ENCODE measurements at regions not wholly inside any gene's neighbourhood (a gene's known extent, or its start where the extent isn't known, plus 50 kb on each side); places are given as distances from the start of the nearest gene placed in this dataset.

DNA sequence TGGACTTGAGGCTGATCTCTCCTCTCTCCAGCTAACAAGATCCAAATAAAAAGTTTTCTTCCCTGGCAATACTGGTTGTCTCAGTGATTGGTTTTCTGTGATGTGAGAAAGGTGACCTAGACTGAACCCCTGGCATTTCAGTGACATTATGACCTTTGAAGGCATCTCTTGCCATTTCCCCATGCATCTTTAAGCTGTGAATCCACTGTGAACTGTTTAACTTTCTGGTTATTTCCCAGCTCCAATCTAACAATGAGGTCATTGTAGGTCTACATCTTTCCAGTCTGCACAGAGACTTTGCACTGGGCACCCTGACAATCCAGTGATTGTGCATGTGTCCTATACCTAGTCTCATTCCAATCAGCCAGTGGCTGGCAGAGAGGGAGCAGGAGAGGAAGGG is 155.9 kb upstream of the NUDT4 start:
- no peaks in the 10 kb centered on the region for H3K36me3 ChIP-seq
- TF ChIP-seq, protein P1, sequence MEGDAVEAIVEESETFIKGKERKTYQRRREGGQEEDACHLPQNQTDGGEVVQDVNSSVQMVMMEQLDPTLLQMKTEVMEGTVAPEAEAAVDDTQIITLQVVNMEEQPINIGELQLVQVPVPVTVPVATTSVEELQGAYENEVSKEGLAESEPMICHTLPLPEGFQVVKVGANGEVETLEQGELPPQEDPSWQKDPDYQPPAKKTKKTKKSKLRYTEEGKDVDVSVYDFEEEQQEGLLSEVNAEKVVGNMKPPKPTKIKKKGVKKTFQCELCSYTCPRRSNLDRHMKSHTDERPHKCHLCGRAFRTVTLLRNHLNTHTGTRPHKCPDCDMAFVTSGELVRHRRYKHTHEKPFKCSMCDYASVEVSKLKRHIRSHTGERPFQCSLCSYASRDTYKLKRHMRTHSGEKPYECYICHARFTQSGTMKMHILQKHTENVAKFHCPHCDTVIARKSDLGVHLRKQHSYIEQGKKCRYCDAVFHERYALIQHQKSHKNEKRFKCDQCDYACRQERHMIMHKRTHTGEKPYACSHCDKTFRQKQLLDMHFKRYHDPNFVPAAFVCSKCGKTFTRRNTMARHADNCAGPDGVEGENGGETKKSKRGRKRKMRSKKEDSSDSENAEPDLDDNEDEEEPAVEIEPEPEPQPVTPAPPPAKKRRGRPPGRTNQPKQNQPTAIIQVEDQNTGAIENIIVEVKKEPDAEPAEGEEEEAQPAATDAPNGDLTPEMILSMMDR (IDR thresholded peaks at IDR 0.05): no peak
- ATAC-seq: no peak
- H3K27me3 ChIP-seq: no peaks in the 10 kb centered on the region
- no peak overlapping the region for H3K27ac ChIP-seq
- intact Hi-C loops (cut with DNase I): loop anchor here in 1 of 10 donors (5.0 kb wide), 1 partner anchor 95 kb away; no protein-coding TSS in a partner anchor
- DNase-seq: no peak
- no peak overlapping the region for H3K4me3 ChIP-seq
- peaks cover 0 to 19% (median 6%) of the 10 kb centered on the region in 9 donors for H3K4me1 ChIP-seq
- peaks cover 0 to 10% (median 0%) of the 10 kb centered on the region in 11 donors for H3K9me3 ChIP-seq

DNA sequence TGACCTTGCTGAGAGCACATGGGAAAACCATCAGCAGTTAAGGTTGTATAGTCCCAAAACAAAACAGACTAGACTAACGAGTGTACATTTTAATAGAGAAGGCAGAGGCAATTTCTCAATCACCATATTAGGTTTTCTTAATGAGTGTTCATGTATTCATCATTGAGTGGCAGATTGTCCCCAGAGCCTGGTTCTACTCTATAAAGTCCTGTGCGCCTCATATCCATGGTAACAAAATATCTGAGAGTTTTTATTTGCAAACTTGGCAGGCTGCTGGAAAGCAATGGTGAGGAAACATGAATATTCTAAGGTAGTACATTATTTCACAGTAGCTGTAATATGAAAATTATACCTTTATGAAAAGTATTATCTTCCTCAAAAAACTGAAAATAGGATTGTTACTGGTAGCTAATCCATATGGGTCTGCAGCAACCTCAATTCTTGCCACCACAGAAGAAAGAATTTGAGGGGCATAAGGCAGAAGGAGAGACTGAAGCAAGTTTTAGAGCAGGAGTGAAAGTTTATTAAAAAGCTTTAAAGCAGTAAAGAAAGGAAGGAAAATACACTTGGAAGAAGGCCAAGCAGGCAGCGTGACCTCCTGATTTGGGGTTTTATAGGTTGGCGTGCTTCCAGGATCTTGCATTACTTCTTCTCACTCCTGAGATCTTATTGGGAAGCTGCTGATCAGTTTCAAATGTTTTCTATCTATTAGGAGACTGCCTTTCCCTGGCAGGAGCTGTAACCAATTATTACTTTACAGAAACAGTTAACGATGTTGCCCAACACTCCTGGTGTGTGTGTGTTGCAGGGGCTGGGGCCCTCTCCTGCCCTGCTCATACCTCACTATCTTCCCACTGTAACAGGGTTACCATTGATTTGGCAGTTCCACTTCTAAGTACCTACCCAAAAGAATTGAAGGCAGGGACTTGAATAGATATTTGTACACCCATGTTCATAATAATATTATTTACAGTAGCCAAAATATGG is 154.0 kb upstream of the NUDT4 start:
- TF ChIP-seq, protein P1 (IDR thresholded peaks at IDR 0.05): no peak
- peak overlapping the region in 2 of 10 donors; percentile 3 to 27 for H3K27ac ChIP-seq
- intact Hi-C loops (cut with DNase I): loop anchor here in 1 of 10 donors (5.0 kb wide), 1 partner anchor 96 kb away; no protein-coding TSS in a partner anchor
- H3K4me3 ChIP-seq: no peak overlapping the region
- no peaks in the 10 kb centered on the region for H3K27me3 ChIP-seq
- H3K9me3 ChIP-seq: peaks cover 0 to 20% (median 0%) of the 10 kb centered on the region in 11 donors
- peaks cover 0 to 19% (median 6%) of the 10 kb centered on the region in 9 donors for H3K4me1 ChIP-seq
- WGBS, 2 donors: 45 to 47% methylated on average over 5 of the region's 5 CpGs
- no peaks in the 10 kb centered on the region for H3K36me3 ChIP-seq
- peak in 3 of 8 donors; percentile 2 to 38 (median 28) for ATAC-seq
- no peak for DNase-seq

DNA sequence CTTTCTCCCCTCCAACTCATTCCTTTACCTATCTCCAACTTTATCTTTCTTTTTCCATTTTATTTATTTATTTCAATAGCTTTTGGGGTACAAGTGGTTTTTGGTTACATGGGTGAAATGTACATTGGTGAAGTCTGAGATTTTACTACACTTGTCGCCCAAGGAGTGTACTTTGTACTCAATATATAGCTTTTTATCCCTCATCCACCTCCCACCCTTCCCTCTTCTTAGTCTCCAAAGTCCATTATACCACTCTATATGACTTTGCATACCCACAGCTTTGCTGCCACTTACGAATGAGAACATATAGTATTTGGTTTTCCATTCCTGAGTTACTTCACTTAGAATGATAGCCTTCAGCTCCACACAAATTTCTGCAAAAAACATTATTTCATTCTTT is 152.6 kb upstream of the NUDT4 start:
- H3K27ac ChIP-seq: no peak overlapping the region
- intact Hi-C loops (cut with DNase I): no loop called here
- TF ChIP-seq, protein P1 (IDR thresholded peaks at IDR 0.05): no peak
- H3K36me3 ChIP-seq: no peaks in the 10 kb centered on the region
- no peak for DNase-seq
- H3K4me3 ChIP-seq: no peak overlapping the region
- 98 to 100% methylated on average over 2 of the region's 2 CpGs for WGBS, 2 donors
- peaks cover 0 to 25% (median 0%) of the 10 kb centered on the region in 11 donors for H3K9me3 ChIP-seq
- no peak for ATAC-seq
- H3K27me3 ChIP-seq: no peaks in the 10 kb centered on the region
- peaks cover 0 to 17% (median 7%) of the 10 kb centered on the region in 9 donors for H3K4me1 ChIP-seq

DNA sequence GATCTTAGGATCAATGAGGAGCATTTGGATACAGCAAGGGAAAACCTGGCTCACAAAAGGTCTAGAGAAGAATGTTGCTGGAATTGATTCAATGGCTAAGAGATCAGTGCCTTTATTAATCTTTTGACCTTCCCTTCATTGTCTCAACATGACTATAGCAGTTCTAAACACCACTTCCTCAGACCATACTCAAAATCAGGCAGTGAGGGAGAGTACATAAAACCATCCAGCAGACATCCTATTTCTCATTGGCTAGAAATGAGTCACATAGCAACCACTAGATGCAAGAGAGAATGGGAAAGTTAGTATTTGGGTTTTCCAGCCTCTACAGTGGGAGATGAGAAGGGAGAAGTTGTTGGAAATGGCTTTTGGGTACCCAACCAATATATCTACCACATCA is 151.4 kb upstream of the NUDT4 start:
- Histone ChIP-seq H3K27me3 (no peaks in the 10 kb centered on the region), H3K36me3 (no peaks in the 10 kb centered on the region), H3K9me3 (peaks cover 0 to 23% (median 0%) of the 10 kb centered on the region in 11 donors), H3K27ac (no peak overlapping the region), H3K4me1 (peaks cover 0 to 20% (median 9%) of the 10 kb centered on the region in 9 donors), H3K4me3 (no peak overlapping the region)
- TF ChIP-seq, protein P1 (IDR thresholded peaks at IDR 0.05): no peak
- DNase-seq: no peak
- intact Hi-C loops (cut with DNase I): no loop called here
- ATAC-seq: peak in 1 of 8 donors; percentile 51

Data from heart right ventricle (tissue), 16 donors.